ENCODE measurements at regions not wholly inside any gene's neighbourhood (a gene's known extent, or its start where the extent isn't known, plus 50 kb on each side); places are given as distances from the start of the nearest gene placed in this dataset.

DNA sequence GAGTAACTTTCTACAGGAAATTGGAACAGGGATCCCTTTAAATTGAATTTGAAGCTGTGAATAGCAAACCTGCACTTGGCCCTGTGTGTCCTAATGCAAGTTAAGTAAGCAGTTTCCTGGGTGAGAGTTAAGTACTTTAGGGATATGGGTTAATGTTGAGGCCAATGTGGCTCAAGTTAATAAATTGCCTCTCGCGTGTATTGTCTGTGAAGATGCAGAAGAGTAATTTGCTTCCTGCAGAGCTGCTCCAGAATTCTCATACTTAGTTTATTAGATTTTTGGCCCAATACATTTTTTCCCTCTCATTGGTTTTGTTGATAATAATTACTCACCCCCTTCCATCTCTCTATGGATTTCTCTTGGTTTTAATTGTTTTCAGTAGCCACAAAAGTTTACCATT, 86.5 kb downstream of the SLC25A47 start:
- Histone ChIP-seq H3K79me2 (ENCODE audit: insufficient read depth, low read length) (peaks cover 6% of the 10 kb centered on the region), H2AFZ (ENCODE audit: low read depth, low read length) (no peak overlapping the region), H3K4me2 (ENCODE audit: low read length) (peak overlapping the region; percentile 17), H3K27me3 (ENCODE audit: insufficient read depth, low read length) (no peaks in the 10 kb centered on the region), H3K36me3 (ENCODE audit: insufficient read depth, low read length) (no peaks in the 10 kb centered on the region), H3K4me3 (ENCODE audit: insufficient read depth, low read depth, low read length) (no peak overlapping the region), H3K4me1 (ENCODE audit: insufficient read depth, low read length) (peaks cover 26% of the 10 kb centered on the region), H4K20me1 (ENCODE audit: insufficient read depth, low read length) (peaks cover 10% of the 10 kb centered on the region), H3K27ac (ENCODE audit: low read depth, low read length) (peak overlapping the region; percentile 58), H3K9ac (ENCODE audit: low read length) (peak overlapping the region; percentile 63), H3K9me3 (ENCODE audit: insufficient read depth, low read depth, low read length) (no peaks in the 10 kb centered on the region)
- Mint-ChIP-seq H3K27me3 (ENCODE audit: low read depth, unreplicated experiment) (no peaks in the 10 kb centered on the region), H3K27ac (ENCODE audit: unreplicated experiment) (peak overlapping the region; percentile 94), H3K4me1 (ENCODE audit: low read depth, unreplicated experiment) (peaks cover 34% of the 10 kb centered on the region), H3K9me3 (ENCODE audit: unreplicated experiment) (no peaks in the 10 kb centered on the region), H3K36me3 (ENCODE audit: low read depth, unreplicated experiment) (peaks cover 4% of the 10 kb centered on the region), H3K4me3 (ENCODE audit: unreplicated experiment) (no peak overlapping the region)
- no peak for DNase-seq (ENCODE audit: low read depth)
- no peak for TF ChIP-seq EZH2 (IDR thresholded peaks at IDR 0.05; ENCODE audit: insufficient read depth, low read length)
- TF ChIP-seq, protein P1, sequence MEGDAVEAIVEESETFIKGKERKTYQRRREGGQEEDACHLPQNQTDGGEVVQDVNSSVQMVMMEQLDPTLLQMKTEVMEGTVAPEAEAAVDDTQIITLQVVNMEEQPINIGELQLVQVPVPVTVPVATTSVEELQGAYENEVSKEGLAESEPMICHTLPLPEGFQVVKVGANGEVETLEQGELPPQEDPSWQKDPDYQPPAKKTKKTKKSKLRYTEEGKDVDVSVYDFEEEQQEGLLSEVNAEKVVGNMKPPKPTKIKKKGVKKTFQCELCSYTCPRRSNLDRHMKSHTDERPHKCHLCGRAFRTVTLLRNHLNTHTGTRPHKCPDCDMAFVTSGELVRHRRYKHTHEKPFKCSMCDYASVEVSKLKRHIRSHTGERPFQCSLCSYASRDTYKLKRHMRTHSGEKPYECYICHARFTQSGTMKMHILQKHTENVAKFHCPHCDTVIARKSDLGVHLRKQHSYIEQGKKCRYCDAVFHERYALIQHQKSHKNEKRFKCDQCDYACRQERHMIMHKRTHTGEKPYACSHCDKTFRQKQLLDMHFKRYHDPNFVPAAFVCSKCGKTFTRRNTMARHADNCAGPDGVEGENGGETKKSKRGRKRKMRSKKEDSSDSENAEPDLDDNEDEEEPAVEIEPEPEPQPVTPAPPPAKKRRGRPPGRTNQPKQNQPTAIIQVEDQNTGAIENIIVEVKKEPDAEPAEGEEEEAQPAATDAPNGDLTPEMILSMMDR (IDR thresholded peaks at IDR 0.05; ENCODE audit: insufficient read depth, low read depth, low read length) = no peak
- no peak for FAIRE-seq

DNA sequence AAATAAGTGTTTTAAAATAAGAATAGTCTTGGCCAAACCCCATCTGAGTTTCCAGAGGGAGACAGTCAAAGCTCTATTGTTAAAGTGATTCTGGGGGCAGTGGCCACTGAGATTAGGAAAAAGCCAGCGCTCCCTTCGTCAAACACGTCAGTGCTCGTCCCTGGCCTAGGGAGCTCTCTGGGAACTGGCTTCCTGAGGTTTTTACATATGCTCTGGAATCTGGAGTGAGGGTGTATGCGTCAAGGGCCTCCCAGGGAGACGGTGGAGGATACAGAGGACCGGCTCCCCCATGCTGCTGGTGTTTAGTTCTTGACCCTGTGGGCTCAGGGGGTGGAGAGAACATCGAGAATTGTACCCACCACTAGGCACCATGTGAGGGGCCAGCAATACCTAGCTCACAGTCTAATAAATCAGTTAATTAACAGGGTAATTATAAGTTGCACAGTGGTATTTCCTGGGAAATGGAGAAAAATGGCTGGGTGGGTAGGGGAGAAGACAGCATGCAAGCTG, 87.0 kb downstream of the SLC25A47 start:
- FAIRE-seq = no peak

DNA sequence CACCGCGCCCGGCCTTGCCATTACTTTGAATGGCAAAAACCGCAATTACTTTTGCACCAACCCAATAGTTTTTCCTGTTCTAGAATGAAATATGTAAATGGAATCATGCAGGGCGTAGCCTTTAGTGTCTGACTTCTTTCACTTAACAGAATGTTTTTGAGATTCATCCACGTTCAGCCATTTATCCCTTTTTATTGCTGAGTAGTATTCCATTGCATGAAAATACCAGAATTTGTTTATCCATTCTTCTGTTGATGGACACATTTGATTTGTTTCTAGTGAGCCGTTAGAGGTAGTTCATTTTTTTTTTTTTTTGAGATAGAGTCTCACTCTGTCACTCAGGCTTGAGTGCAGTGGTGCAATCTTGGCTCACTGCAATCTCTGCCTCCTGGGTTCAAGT, 90.6 kb downstream of the SLC25A47 start:
- Histone ChIP-seq H3K9me3 (ENCODE audit: insufficient read depth, low read depth, low read length) (no peaks in the 10 kb centered on the region), H3K9ac (ENCODE audit: low read length) (no peak overlapping the region), H2AFZ (ENCODE audit: low read depth, low read length) (no peak overlapping the region), H3K4me2 (ENCODE audit: low read length) (no peak overlapping the region), H4K20me1 (ENCODE audit: insufficient read depth, low read length) (peaks cover 6% of the 10 kb centered on the region), H3K27ac (ENCODE audit: low read depth, low read length) (no peak overlapping the region), H3K79me2 (ENCODE audit: insufficient read depth, low read length) (peaks cover 1% of the 10 kb centered on the region), H3K36me3 (ENCODE audit: insufficient read depth, low read length) (no peaks in the 10 kb centered on the region), H3K4me3 (ENCODE audit: insufficient read depth, low read depth, low read length) (no peak overlapping the region), H3K4me1 (ENCODE audit: insufficient read depth, low read length) (peaks cover 34% of the 10 kb centered on the region), H3K27me3 (ENCODE audit: insufficient read depth, low read length) (no peaks in the 10 kb centered on the region)
- no peak overlapping the region for H3K4me3 Mint-ChIP-seq (ENCODE audit: unreplicated experiment)
- H3K27ac Mint-ChIP-seq (ENCODE audit: unreplicated experiment) = no peak overlapping the region
- H3K27me3 Mint-ChIP-seq (ENCODE audit: low read depth, unreplicated experiment) = no peaks in the 10 kb centered on the region
- no peak for FAIRE-seq
- H3K9me3 Mint-ChIP-seq (ENCODE audit: unreplicated experiment) = no peaks in the 10 kb centered on the region
- no peak for TF ChIP-seq EZH2 (IDR thresholded peaks at IDR 0.05; ENCODE audit: insufficient read depth, low read length)
- TF ChIP-seq, protein P1 (IDR thresholded peaks at IDR 0.05; ENCODE audit: insufficient read depth, low read depth, low read length) = no peak
- DNase-seq (ENCODE audit: low read depth) = no peak
- peaks cover 40% of the 10 kb centered on the region for H3K4me1 Mint-ChIP-seq (ENCODE audit: low read depth, unreplicated experiment)
- H3K36me3 Mint-ChIP-seq (ENCODE audit: low read depth, unreplicated experiment) = peaks cover 2% of the 10 kb centered on the region

More for the DNA sequence above, 87.0 kb downstream of the SLC25A47 start:
- peak; percentile 85 for DNase-seq (ENCODE audit: low read depth)
- H2AFZ ChIP-seq (ENCODE audit: low read depth, low read length) = no peak overlapping the region
- no peaks in the 10 kb centered on the region for H3K9me3 Mint-ChIP-seq (ENCODE audit: unreplicated experiment)
- H3K4me1 Mint-ChIP-seq (ENCODE audit: low read depth, unreplicated experiment) = peaks cover 32% of the 10 kb centered on the region
- H3K27ac Mint-ChIP-seq (ENCODE audit: unreplicated experiment) = peak overlapping the region; percentile 94
- H3K4me1 ChIP-seq (ENCODE audit: insufficient read depth, low read length) = peaks cover 26% of the 10 kb centered on the region
- H3K9ac ChIP-seq (ENCODE audit: low read length) = peak overlapping the region; percentile 63
- H3K4me3 ChIP-seq (ENCODE audit: insufficient read depth, low read depth, low read length) = no peak overlapping the region
- H3K27me3 ChIP-seq (ENCODE audit: insufficient read depth, low read length) = no peaks in the 10 kb centered on the region
- H3K9me3 ChIP-seq (ENCODE audit: insufficient read depth, low read depth, low read length) = no peaks in the 10 kb centered on the region
- H3K36me3 Mint-ChIP-seq (ENCODE audit: low read depth, unreplicated experiment) = no peaks in the 10 kb centered on the region
- TF ChIP-seq EZH2 (IDR thresholded peaks at IDR 0.05; ENCODE audit: insufficient read depth, low read length) = no peak
- TF ChIP-seq, protein P1 (IDR thresholded peaks at IDR 0.05; ENCODE audit: insufficient read depth, low read depth, low read length) = no peak
- peak overlapping the region; percentile 17 for H3K4me2 ChIP-seq (ENCODE audit: low read length)
- H3K27me3 Mint-ChIP-seq (ENCODE audit: low read depth, unreplicated experiment) = no peaks in the 10 kb centered on the region
- peaks cover 10% of the 10 kb centered on the region for H4K20me1 ChIP-seq (ENCODE audit: insufficient read depth, low read length)
- H3K27ac ChIP-seq (ENCODE audit: low read depth, low read length) = peak overlapping the region; percentile 58
- H3K36me3 ChIP-seq (ENCODE audit: insufficient read depth, low read length) = no peaks in the 10 kb centered on the region
- no peak overlapping the region for H3K4me3 Mint-ChIP-seq (ENCODE audit: unreplicated experiment)
- H3K79me2 ChIP-seq (ENCODE audit: insufficient read depth, low read length) = peaks cover 5% of the 10 kb centered on the region
